ENCODE measurements at regions not wholly inside any gene's neighbourhood (a gene's known extent, or its start where the extent isn't known, plus 50 kb on each side); places are given as distances from the start of the nearest gene placed in this dataset.

DNA sequence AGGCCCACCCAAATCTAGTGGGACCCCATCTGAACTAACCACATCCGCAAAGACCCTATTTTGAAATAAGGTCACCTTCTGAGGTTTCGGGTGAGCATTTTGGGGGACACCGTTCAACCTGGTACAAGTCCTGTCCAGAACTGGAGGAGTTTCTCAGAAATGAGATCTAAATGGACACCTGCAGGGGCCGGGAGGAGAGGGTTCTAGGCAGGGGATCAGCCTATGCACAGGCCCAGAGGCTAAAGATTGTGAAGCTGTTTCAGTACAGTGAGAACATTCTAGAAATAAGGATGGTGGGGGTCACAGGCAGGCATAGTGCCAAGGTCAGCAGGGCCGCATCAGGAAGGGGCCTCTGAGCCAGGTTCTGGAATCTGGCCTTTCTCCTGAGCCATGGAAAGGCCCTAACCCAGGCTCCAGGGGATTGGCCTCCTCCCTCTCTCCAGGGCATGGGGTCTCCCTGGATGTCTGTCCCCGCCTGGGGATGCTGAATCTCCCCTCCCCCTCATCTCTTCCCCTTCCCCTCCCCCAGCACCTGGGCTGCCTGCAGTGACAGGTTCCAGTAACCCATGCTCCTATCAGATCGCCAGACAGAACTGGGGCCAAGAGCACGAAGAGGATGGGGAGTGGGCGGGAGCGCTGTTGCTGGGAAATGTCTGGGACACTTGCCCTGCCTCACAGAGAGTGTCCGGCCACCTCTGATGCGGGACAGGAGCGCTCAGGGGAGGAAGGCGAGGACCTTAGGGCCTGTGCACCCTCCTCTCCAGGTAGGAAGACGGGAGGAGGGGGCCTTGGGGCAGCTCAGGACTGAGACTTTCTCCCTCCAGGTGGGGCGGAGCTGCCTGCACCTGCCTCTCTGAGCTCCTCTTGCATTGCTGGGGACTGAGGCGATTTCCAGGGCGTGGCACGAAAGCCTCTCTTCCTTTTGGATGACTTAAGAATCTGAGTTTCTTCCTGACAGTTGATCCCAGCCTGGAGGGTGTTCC lies 321.4 kb upstream of the TNRC6C start:
- H3K4me1 ChIP-seq (ENCODE audit: control insufficient read depth, insufficient read depth, low read length), result no peaks in the 10 kb centered on the region; the same call in 1 of the 2 replicates
- H3K9me3 ChIP-seq (ENCODE audit: control insufficient read depth, insufficient read depth, low read length), result no peaks in the 10 kb centered on the region
- no peaks in the 10 kb centered on the region for H3K27me3 ChIP-seq (ENCODE audit: control insufficient read depth, insufficient read depth, low read length)
- DNase-seq (ENCODE audit: low read depth, low spot score), result no peak
- no peaks in the 10 kb centered on the region for H3K36me3 ChIP-seq (ENCODE audit: control insufficient read depth, insufficient read depth, low read length)
- H3K4me3 ChIP-seq (ENCODE audit: low read length), result no peak overlapping the region
- H3K27ac ChIP-seq (ENCODE audit: low read length), result no peak overlapping the region
- WGBS (ENCODE audit: insufficient coverage, insufficient read length), result no CpG with 5 or more reads among the region's 19 CpGs

DNA sequence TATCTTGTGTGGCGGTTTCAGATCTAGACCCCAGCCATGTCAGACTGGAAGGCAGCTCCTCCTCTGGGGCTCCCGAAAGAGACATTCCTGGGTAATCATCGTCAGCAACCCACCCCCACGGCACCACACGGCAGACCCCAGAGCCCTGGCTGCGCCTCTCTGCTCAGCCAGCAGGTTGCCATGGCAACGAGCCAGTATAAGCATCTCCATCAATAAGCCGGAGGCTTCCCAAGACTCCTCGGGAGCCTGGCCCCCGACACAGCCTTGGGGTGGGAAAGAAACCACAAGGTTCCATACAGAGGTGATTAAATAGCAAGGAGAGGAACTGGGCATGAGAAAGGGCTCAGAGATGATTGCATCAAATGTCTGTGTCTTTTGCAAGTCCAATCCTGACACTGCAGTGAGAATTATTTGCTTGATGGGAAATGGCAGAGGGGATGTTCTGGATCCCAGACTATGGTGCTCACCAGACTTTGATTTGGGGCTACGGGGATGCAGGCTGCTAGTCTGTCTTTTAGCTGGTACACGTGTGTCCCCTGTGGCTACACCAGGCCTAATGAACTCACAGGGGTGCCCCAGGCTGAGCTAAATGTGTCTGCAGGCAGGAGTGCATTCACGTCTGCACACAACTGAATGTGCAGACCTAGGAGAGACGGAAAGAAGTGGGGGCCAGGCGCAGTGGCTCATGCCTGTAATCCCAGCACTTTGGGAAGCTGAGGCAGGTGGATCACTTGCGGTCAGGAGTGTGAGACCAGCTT lies 320.5 kb upstream of the TNRC6C start:
- Histone ChIP-seq H3K4me1 (ENCODE audit: control insufficient read depth, insufficient read depth, low read length) (no peaks in the 10 kb centered on the region; the same call in 1 of the 2 replicates), H3K36me3 (ENCODE audit: control insufficient read depth, insufficient read depth, low read length) (no peaks in the 10 kb centered on the region), H3K4me3 (ENCODE audit: low read length) (no peak overlapping the region), H3K9me3 (ENCODE audit: control insufficient read depth, insufficient read depth, low read length) (no peaks in the 10 kb centered on the region), H3K27me3 (ENCODE audit: control insufficient read depth, insufficient read depth, low read length) (no peaks in the 10 kb centered on the region), H3K27ac (ENCODE audit: low read length) (no peak overlapping the region)
- no peak for DNase-seq (ENCODE audit: low read depth, low spot score)
- no CpG with 5 or more reads among the region's 16 CpGs for WGBS (ENCODE audit: insufficient coverage, insufficient read length)

DNA sequence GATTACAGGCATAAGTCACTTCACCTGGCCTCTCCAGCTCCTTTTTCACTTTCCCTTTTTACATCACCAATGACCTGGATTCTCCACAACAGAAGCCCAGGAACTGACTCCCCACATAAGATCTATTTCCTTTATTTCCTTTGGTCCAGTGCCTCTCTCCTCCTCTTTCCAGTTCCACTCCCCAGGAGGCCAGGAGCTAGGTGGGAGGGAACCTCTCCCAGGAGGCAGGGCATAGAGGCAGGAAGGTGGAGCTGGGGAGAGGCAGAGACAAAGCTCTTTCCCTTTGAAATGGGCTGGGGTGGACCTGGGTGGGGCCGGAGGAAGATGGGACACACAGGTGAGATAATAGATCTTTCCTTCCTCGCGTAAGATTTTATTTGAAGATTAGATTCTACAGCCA lies 318.3 kb upstream of the TNRC6C start:
- Histone ChIP-seq H3K36me3 (ENCODE audit: control insufficient read depth, insufficient read depth, low read length) (no peaks in the 10 kb centered on the region), H3K4me3 (ENCODE audit: low read length) (no peak overlapping the region), H3K27ac (ENCODE audit: low read length) (no peak overlapping the region), H3K27me3 (ENCODE audit: control insufficient read depth, insufficient read depth, low read length) (no peaks in the 10 kb centered on the region), H3K9me3 (ENCODE audit: control insufficient read depth, insufficient read depth, low read length) (no peaks in the 10 kb centered on the region), H3K4me1 (ENCODE audit: control insufficient read depth, insufficient read depth, low read length) (no peaks in the 10 kb centered on the region; the same call in 1 of the 2 replicates)
- WGBS (ENCODE audit: insufficient coverage, insufficient read length), result no CpG with 5 or more reads among the region's 3 CpGs
- DNase-seq (ENCODE audit: low read depth, low spot score), result no peak

DNA sequence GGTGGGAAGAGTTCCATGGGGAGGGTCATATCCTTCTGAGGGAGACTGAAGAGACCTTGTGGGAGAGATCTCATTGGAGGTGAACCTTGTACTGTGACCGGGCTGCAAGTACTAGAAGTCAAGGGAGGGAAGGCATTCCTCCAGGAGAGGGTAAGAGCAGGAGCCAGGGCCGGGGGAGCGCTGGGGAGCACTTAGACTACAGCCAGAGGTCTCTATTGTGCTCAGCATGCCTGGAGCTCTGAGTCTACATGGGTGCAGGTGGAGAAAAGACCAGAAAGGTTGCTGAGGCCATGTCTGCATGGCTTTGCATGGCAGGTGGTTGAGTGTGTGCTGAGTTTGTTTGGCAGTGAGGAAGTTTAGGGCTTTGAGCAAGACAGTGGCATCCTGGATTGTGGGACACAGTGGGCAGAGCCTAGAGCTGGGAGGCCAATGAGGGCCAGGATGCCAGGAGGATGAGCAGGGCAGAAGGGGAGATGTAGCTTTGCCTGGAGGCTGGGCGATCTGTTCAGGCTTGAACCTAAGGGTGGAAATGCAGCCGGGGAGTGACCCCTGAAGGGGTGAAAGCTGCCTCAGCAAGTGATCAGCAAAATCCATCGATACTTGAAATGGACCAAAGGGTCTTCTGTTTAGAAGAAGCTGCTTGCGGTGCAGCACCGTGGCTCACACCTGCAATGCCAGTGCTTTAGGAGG lies 317.4 kb upstream of the TNRC6C start:
- H3K4me1 ChIP-seq (ENCODE audit: control insufficient read depth, insufficient read depth, low read length), result no peaks in the 10 kb centered on the region; the same call in 1 of the 2 replicates
- no peak overlapping the region for H3K4me3 ChIP-seq (ENCODE audit: low read length)
- no peak overlapping the region for H3K27ac ChIP-seq (ENCODE audit: low read length)
- no peaks in the 10 kb centered on the region for H3K9me3 ChIP-seq (ENCODE audit: control insufficient read depth, insufficient read depth, low read length)
- H3K36me3 ChIP-seq (ENCODE audit: control insufficient read depth, insufficient read depth, low read length), result no peaks in the 10 kb centered on the region
- no peaks in the 10 kb centered on the region for H3K27me3 ChIP-seq (ENCODE audit: control insufficient read depth, insufficient read depth, low read length)
- no CpG with 5 or more reads among the region's 8 CpGs for WGBS (ENCODE audit: insufficient coverage, insufficient read length)
- no peak for DNase-seq (ENCODE audit: low read depth, low spot score)

DNA sequence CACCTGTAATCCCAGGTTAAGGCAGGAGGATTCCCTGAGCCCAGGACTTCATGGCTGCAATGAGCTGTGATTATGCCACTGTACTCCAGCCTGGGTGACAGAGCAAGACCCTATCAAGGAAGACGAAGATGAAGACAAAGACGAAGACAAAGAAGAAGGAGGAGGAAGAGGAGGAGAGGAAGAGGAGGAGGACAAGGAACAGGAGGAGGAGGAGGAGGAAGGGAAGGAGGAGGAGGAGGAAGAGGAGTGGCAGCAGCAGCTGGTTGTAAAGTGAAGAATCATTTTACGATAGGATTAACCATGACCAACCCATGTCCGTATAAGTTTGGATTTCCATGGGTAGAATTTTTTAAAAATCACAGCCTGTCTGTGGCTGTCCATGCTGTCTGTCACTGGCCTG lies 316.8 kb upstream of the TNRC6C start:
- no peak for DNase-seq (ENCODE audit: low read depth, low spot score)
- WGBS (ENCODE audit: insufficient coverage, insufficient read length), result no CpG with 5 or more reads among the region's 4 CpGs

DNA sequence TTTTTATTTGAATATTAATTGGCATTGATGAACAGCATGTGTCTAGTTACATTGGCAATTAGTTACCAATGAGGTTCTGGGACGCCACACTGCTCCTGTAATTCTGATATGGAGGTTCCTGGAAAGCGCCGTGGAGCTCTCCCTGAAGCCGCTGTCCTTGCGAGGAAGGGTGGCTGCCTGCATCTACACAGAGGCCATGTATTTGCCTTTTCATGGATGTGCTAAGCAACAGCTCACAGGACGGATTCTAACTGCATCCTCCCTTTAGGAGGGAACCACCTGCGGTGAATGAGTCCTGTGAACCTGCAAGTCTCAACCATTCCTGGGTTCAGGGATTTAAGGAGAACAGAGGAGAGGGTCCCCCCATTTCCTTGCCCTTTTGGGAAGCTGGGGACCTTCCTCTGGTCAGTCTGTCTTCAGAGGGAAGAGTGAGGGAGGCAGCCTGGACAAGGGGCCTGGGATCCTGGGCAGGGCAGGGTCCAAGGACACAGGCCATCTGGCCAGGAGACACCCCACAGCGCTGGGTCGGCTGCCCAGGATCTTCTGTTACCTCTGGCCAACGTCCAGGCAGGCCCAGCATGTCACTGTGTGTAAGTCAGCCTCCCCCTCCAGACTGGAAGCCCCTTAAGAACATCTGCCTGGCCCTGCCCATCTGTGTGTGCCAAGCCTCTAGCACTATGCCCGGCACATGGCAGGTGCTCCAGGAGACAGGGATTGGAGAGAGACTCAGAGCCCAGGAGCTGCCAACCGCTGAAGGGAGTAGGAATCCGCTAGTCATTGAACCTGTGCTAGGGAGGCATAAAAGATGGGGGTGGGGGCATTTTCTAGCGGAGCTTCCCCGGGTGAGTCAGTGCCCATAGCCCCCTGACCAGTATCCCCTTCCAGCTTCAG lies 314.1 kb upstream of the TNRC6C start:
- H3K27ac ChIP-seq (ENCODE audit: low read length), result no peak overlapping the region
- no peaks in the 10 kb centered on the region; the same call in 1 of the 2 replicates for H3K4me1 ChIP-seq (ENCODE audit: control insufficient read depth, insufficient read depth, low read length)
- DNase-seq (ENCODE audit: low read depth, low spot score), result no peak
- no peaks in the 10 kb centered on the region for H3K36me3 ChIP-seq (ENCODE audit: control insufficient read depth, insufficient read depth, low read length)
- WGBS (ENCODE audit: insufficient coverage, insufficient read length), result no CpG with 5 or more reads among the region's 15 CpGs
- H3K4me3 ChIP-seq (ENCODE audit: low read length), result no peak overlapping the region
- no peaks in the 10 kb centered on the region; the same call in 1 of the 2 replicates for H3K9me3 ChIP-seq (ENCODE audit: control insufficient read depth, insufficient read depth, low read length)
- no peaks in the 10 kb centered on the region for H3K27me3 ChIP-seq (ENCODE audit: control insufficient read depth, insufficient read depth, low read length)

More for the DNA sequence above, 316.8 kb upstream of the TNRC6C start:
- no peaks in the 10 kb centered on the region for H3K9me3 ChIP-seq (ENCODE audit: control insufficient read depth, insufficient read depth, low read length)
- H3K4me1 ChIP-seq (ENCODE audit: control insufficient read depth, insufficient read depth, low read length), result no peaks in the 10 kb centered on the region; the same call in 1 of the 2 replicates
- H3K36me3 ChIP-seq (ENCODE audit: control insufficient read depth, insufficient read depth, low read length), result no peaks in the 10 kb centered on the region
- no peak overlapping the region for H3K4me3 ChIP-seq (ENCODE audit: low read length)
- no peaks in the 10 kb centered on the region for H3K27me3 ChIP-seq (ENCODE audit: control insufficient read depth, insufficient read depth, low read length)
- no peak overlapping the region for H3K27ac ChIP-seq (ENCODE audit: low read length)

GRCh38 chr17:77645072-77646045 lies 313.1 kb upstream of the TNRC6C start:
- H3K9me3 ChIP-seq (ENCODE audit: control insufficient read depth, insufficient read depth, low read length), result no peaks in the 10 kb centered on the region; the same call in none of the 2 replicates
- no peaks in the 10 kb centered on the region; the same call in 1 of the 2 replicates for H3K4me1 ChIP-seq (ENCODE audit: control insufficient read depth, insufficient read depth, low read length)
- no peak overlapping the region for H3K4me3 ChIP-seq (ENCODE audit: low read length)
- no peaks in the 10 kb centered on the region for H3K27me3 ChIP-seq (ENCODE audit: control insufficient read depth, insufficient read depth, low read length)
- DNase-seq (ENCODE audit: low read depth, low spot score), result no peak
- H3K27ac ChIP-seq (ENCODE audit: low read length), result no peak overlapping the region
- H3K36me3 ChIP-seq (ENCODE audit: control insufficient read depth, insufficient read depth, low read length), result no peaks in the 10 kb centered on the region
- WGBS (ENCODE audit: insufficient coverage, insufficient read length), result no CpG with 5 or more reads among the region's 28 CpGs

DNA sequence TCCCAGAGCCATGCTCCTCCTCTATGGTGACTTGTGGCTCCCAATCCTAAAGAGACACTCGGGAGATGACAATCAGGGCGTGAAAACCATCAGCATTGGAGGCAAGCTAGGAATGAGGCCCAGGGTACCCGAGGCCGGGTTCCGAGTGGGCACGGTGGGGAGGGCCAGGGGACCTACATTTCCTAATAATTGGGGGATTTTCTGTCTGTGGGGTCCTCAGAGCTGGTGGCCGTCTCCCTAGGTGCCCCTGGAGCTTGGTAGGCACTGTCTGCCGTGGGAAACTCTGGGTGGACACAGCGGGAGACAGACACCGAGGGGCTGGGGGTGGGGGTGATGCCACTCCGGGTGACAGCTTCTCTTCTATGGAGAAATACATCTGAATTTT lies 312.5 kb upstream of the TNRC6C start:
- Histone ChIP-seq H3K4me1 (ENCODE audit: control insufficient read depth, insufficient read depth, low read length) (no peaks in the 10 kb centered on the region; the same call in 1 of the 2 replicates), H3K27ac (ENCODE audit: low read length) (no peak overlapping the region), H3K27me3 (ENCODE audit: control insufficient read depth, insufficient read depth, low read length) (no peaks in the 10 kb centered on the region), H3K4me3 (ENCODE audit: low read length) (no peak overlapping the region), H3K36me3 (ENCODE audit: control insufficient read depth, insufficient read depth, low read length) (no peaks in the 10 kb centered on the region), H3K9me3 (ENCODE audit: control insufficient read depth, insufficient read depth, low read length) (no peaks in the 10 kb centered on the region; the same call in none of the 2 replicates)
- no CpG with 5 or more reads among the region's 11 CpGs for WGBS (ENCODE audit: insufficient coverage, insufficient read length)
- no peak for DNase-seq (ENCODE audit: low read depth, low spot score)

- no peak overlapping the region for H3K27ac ChIP-seq (ENCODE audit: low read length)
- no CpG with 5 or more reads among the region's 11 CpGs for WGBS (ENCODE audit: insufficient coverage, insufficient read length)
- no peak for DNase-seq (ENCODE audit: low read depth, low spot score)
- no peaks in the 10 kb centered on the region for H3K4me1 ChIP-seq (ENCODE audit: control insufficient read depth, insufficient read depth, low read length)
- H3K27me3 ChIP-seq (ENCODE audit: control insufficient read depth, insufficient read depth, low read length), result no peaks in the 10 kb centered on the region
- no peak overlapping the region for H3K4me3 ChIP-seq (ENCODE audit: low read length)
- H3K9me3 ChIP-seq (ENCODE audit: control insufficient read depth, insufficient read depth, low read length), result no peaks in the 10 kb centered on the region; the same call in none of the 2 replicates
- H3K36me3 ChIP-seq (ENCODE audit: control insufficient read depth, insufficient read depth, low read length), result no peaks in the 10 kb centered on the region
Measured at GRCh38 chr17:77647531-77647930, 311.0 kb upstream of the TNRC6C start.

Measured in iPS DF 6.9 (cell line).